Thyroid gland (tissue), 4 donors: ENCODE measurements at regions not wholly inside any gene's neighbourhood (a gene's known extent, or its start where the extent isn't known, plus 50 kb on each side); places are given as distances from the start of the nearest gene placed in this dataset.

Experiments used
- POLR2A ChIP-seq, 2 donors: fragments of 450-650 bp; IDR thresholded peaks; one replicate each; pipeline ENCODE4 v1.6.1; 2017; ENCODE audit warnings: antibody characterized with exemption in 2 of 2, mild to moderate bottlenecking in 2 of 2, moderate library complexity in 1 of 2
- TF ChIP-seq, protein P1 (sequence below), 6 experiments: fragments of 200-600 bp in 3 of 6; fragments of 450-650 bp in 3 of 6; sonication (generic) in 3 of 6; IDR thresholded peaks; one replicate each; pipeline ENCODE4 v1.5.1; 2016 to 2019; ENCODE audit warnings: antibody characterized with exemption in 6 of 6, mild to moderate bottlenecking in 2 of 6, inconsistent platforms in 1 of 6, moderate library complexity in 1 of 6

DNA sequence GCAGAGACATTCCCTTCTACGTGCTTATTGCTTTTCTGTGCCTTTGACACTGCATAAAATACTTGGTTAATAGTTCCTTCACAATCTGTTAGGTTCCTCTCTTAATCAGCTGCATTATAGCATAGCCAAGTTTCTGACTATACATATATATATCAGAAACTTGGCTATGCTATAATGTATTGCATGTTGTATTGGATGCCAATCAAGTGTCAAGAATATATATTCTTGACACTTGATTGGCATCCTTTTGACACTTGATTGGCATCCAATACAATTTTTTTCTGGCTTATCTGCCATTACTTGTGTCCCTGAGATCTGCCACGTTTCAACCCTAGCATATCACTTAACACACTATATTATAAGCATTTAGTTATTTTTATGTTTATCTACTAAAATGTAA is 949.7 kb upstream of the TENM4 start:
- TF ChIP-seq, protein P1, sequence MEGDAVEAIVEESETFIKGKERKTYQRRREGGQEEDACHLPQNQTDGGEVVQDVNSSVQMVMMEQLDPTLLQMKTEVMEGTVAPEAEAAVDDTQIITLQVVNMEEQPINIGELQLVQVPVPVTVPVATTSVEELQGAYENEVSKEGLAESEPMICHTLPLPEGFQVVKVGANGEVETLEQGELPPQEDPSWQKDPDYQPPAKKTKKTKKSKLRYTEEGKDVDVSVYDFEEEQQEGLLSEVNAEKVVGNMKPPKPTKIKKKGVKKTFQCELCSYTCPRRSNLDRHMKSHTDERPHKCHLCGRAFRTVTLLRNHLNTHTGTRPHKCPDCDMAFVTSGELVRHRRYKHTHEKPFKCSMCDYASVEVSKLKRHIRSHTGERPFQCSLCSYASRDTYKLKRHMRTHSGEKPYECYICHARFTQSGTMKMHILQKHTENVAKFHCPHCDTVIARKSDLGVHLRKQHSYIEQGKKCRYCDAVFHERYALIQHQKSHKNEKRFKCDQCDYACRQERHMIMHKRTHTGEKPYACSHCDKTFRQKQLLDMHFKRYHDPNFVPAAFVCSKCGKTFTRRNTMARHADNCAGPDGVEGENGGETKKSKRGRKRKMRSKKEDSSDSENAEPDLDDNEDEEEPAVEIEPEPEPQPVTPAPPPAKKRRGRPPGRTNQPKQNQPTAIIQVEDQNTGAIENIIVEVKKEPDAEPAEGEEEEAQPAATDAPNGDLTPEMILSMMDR (IDR thresholded peaks at IDR 0.05), result no peak
- TF ChIP-seq POLR2A (IDR thresholded peaks at IDR 0.05), result no peak
